ENCODE measurements at regions not wholly inside any gene's neighbourhood (a gene's known extent, or its start where the extent isn't known, plus 50 kb on each side); places are given as distances from the start of the nearest gene placed in this dataset.

DNA sequence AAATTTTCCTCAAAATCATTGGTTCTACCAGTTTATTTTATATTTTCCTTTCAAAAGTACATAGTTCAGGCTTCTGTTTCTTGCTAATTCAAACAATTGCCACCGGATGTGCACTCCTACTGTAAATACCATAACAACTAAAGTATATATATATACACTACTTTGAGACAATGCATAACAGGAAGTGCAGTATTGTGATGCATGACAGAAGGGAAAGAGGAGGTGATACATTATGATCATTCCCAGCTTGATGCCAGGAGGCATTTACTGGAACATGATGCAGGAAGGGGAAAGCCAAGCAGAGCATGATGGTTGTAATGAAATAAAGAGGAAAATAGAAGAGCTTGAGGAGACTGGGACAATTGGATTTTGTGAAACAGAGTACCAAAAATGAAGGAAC lies 215.2 kb upstream of the NT5C1B start:
- TF ChIP-seq, protein P1, sequence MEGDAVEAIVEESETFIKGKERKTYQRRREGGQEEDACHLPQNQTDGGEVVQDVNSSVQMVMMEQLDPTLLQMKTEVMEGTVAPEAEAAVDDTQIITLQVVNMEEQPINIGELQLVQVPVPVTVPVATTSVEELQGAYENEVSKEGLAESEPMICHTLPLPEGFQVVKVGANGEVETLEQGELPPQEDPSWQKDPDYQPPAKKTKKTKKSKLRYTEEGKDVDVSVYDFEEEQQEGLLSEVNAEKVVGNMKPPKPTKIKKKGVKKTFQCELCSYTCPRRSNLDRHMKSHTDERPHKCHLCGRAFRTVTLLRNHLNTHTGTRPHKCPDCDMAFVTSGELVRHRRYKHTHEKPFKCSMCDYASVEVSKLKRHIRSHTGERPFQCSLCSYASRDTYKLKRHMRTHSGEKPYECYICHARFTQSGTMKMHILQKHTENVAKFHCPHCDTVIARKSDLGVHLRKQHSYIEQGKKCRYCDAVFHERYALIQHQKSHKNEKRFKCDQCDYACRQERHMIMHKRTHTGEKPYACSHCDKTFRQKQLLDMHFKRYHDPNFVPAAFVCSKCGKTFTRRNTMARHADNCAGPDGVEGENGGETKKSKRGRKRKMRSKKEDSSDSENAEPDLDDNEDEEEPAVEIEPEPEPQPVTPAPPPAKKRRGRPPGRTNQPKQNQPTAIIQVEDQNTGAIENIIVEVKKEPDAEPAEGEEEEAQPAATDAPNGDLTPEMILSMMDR (conservative IDR thresholded peaks at IDR 0.05; ENCODE audit: low read length) = no peak
- TF ChIP-seq EZH2phosphoT487 (IDR thresholded peaks at IDR 0.05; ENCODE audit: borderline replicate concordance) = no peak

All from Loucy (cell line).